ENCODE measurements at regions not wholly inside any gene's neighbourhood (a gene's known extent, or its start where the extent isn't known, plus 50 kb on each side); places are given as distances from the start of the nearest gene placed in this dataset.

DNA sequence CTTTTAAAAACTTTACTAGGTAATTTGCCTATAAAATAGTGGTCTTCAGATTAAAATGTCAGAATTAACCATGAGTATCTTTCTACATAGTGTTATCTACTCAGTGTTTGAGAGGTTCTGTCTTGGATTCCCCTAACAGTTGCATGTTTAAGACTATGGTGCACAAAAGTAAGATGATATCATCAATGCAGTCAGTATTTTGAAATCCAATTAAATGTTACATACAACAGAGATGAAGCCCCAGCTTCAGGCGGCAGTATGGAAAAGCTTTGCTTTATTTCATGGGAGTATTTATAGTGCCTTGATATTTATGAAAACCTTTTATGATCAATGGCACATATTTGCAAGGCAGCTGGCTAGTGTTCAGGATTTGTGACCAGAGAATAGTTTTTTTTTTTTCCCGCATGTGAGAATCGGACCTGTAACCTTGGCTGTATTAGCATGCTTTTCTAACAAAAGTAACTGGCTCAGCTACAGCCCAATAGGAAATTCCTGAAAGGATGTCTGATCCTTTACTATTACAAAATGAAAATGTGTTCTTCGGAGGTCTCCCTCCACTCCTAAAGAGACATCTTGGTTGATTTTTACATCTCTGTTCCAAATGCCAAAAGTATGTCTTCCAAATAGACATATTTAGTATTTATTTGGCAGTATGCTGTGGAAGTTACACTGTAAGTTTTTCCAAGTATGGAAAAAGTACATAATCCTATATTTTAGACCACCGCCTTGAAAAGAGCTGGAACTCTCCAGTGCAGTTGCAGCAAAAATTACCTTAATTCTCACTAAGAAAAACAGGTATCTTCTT, 319.3 kb upstream of the UBE2E3 start:
- DNase-seq (ENCODE audit: low spot score), result no peak

DNA sequence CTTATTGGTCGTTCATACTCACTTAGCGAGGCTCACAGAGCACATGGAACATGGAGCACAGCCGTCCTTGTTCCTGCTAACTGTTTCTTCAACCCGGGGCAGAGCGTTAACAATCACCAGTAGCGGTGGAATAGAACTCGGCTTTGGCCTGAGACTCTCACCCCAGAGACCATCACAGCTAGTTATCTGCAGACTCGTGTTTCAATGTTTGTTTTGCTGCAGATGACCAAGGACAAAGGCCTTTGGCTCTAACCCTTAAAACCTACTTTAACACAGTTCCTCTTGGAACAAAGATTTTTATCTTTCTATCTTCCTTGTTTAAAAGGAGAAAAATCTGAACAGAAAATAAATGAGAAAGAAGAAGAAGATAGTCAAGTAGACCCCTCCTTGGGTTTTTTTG, 320.2 kb upstream of the UBE2E3 start:
- DNase-seq (ENCODE audit: low spot score), result no peak

GRCh38 chr2:180657054-180657453, 323.4 kb upstream of the UBE2E3 start:
- DNase-seq (ENCODE audit: low spot score), result no peak

GRCh38 chr2:180656455-180656847, 324.0 kb upstream of the UBE2E3 start:
- DNase-seq (ENCODE audit: low spot score), result no peak

- no peak for DNase-seq (ENCODE audit: low spot score)
Observed at GRCh38 chr2:180655842-180656454, 324.5 kb upstream of the UBE2E3 start.

GRCh38 chr2:180655393-180655792, 325.0 kb upstream of the UBE2E3 start:
- DNase-seq (ENCODE audit: low spot score), result no peak

DNA sequence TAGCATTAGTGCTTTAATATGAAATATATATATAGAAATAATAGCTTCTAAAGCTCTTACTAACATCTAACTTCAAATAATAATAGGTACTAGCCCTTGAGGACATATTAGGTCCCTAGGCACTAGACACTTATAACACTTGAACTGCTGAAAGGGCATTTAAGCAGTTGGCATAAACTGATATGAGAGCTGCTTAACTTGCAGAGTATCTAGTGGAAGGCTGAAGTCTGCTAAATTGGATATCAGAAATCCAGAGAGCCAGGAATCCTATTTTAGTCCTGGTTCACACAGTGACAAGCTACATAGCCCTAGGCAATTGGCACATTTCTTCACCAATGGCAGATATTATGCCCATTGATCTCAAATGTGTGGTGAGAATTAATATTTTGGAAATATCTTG, 326.9 kb upstream of the UBE2E3 start:
- no peak for DNase-seq (ENCODE audit: low spot score)

DNA sequence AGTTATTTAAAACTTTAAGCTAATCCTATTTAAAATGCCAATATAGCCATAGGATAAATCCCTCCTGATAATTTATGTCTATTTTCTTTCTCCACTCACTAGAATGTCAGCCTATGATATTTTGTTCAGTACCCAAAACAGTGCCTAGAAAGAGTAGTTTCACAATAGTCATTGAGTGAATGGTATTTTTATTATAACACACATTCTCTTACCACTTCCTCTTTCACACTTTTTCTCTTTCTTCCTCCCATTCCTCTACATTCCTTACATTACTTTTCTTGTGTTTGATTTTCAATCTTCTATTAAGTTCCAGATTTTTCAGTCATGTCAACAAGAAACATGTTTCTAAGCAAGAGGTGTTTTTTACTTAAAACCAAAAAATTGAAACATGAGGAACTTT, 327.6 kb upstream of the UBE2E3 start:
- no peak for DNase-seq (ENCODE audit: low spot score)

DNA sequence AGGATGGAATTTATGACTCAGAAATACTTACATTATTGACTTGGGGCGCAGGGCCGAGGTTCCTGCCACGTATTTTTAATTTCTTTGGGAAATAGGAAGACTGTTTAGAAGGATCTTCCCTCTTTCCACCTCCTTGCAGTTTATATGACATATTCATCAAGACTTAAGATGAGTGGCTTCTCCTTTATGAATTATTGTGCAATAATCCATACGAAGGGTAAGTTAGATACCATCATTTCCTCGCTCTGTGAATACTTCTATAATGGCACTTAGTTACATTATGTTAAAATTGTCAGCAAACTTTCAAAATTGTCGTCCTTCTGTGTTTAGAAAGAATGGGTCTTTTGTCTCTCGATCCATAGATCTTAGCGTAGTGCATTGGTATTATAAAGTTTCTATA, 328.8 kb upstream of the UBE2E3 start:
- no peak for DNase-seq (ENCODE audit: low spot score)

GRCh38 chr2:180647621-180648020, 332.8 kb upstream of the UBE2E3 start:
- DNase-seq (ENCODE audit: low spot score), result no peak

DNA sequence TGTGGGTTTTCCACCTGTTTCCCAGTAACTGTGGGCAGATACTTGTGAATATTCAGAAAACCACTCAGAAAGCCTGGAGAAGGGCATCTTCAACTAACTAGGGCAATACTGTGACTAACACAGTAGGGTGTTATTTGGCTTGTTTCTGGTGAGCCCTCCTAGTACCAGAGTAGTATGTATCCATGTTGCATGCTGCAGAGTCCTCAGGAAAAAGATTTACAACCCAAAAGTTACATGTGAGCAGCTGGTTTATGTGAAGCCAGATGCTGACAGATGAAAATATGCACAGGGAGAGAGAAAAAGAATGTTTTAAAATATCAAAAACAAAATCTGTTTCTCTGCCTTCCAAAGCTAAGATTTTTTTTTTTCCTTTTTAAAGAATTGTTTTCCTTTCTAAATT, 333.2 kb upstream of the UBE2E3 start:
- DNase-seq (ENCODE audit: low spot score), result no peak

DNA sequence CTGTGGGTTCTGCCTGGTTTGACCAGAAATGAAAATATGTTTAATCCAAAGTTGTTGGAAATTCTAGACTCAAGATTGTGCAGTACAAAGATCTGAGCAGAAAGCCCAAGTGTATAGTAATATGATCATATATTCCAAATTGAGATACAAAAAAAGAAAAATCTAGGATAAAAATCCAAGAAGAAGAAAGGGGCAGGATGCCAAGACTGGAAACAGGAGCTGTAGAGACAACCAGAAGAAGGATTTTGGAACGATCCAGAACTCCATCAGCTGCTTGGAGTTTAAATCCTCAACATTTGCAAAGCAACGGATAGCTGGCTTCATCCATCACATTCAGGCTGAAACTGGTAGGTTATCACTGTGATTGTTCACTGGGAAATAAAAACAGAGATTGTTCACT, 333.6 kb upstream of the UBE2E3 start:
- DNase-seq (ENCODE audit: low spot score), result no peak

- no peak for DNase-seq (ENCODE audit: low spot score)
Observed at GRCh38 chr2:180644709-180645108, 335.7 kb upstream of the UBE2E3 start.

GRCh38 chr2:180630756-180631155, 349.6 kb upstream of the UBE2E3 start:
- no peak for DNase-seq (ENCODE audit: low spot score)

DNA sequence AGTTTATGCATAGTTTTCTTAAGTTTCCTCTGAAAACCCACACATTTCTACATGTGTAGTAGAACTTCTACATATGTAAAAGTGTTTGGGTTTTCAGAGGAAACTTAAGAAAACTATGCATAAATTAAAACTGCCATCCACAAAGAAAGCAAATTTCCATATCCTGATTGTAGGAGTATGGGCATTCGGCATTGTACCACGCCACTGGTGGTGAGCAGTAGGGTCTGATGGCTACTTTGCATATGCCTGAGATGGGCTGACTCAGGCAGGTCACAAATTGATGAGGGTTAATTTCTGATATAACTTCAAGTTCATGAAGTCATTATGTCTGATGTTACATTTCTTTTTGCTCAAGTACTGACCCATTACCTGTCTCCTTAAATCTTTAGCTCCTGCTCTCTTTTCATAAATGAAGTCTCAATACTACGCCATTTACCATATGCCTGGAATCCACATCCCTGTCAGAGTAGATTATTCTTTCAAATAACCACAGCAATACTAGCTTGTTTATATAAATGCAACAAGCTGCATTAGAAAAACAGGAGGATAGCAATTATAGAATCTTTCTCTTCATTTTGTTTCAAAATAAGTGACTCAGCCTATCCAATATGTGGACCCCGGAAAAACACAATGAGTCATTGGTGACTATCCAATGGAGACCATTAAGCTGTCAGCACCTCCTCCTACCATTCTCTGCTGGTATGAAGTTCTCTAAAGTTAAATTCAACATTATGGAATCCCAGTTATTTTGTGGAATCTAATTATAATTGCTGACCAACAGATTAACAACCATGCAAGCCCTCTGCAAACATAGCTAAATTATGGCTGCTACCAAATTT, 355.2 kb upstream of the UBE2E3 start:
- no peak for DNase-seq (ENCODE audit: low spot score)

DNA sequence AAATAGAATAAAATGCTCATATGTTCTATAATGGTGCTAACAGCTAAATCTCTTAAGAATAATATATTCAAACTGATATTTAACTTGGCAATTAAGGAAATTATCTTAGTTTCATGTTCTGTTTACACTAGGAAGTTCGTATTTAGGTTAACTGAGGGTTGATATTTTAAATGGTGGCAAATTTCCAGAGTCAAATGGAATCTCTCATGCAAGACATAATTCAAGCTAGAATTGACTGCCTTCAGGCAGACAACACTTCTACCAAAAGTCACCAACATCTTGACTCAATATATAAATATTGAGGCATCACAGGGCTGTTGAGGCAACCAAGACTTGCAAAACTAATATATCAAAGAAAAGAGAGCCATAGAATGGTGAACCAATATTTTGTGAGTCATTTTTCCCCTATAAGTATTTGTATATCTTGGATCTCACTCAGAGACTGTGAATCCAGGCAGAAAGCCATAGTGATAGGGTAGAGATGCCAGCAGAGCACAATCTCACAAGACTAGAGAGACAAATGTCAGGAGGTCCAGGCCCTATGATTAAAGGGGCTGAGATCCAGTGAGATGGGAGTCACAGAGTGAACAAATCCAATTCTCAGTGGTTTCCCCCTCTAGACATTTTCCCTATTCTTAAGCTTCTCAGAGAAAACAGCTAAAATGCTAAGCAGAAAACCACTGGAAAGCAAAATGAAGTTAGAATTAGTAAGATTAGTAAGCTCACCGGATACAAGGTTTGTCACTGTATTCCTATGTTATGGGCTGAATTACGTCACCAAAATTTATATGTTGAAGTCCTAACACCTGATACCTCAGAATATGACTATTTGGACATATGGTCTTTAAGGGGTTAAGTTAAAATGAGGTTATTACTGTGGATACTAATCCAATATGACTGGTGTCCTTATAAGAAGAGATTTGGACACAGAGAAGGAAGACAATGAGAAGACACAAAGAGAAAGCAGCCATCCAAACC, 358.2 kb upstream of the UBE2E3 start:
- DNase-seq (ENCODE audit: low spot score), result no peak

DNA sequence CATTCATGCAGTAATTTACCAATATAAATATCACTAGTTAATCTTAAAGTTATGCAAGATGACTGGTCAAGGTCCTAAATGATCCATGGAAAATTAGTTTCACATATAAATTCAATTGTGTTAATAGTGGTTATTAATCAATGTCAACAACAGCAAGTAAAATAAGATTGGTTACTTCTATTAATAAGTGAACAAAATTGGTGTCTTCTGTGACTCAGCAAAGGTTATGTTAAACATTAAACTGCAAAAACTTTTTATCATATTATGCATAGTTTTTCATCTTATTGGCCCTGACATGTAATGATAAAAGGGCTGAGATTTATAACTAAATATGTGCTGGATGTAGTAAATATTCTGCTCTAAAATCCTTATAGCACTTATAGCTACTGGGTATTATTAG, 359.0 kb upstream of the UBE2E3 start:
- DNase-seq (ENCODE audit: low spot score), result no peak

GRCh38 chr2:180618570-180618969, 361.8 kb upstream of the UBE2E3 start:
- DNase-seq (ENCODE audit: low spot score), result no peak

DNA sequence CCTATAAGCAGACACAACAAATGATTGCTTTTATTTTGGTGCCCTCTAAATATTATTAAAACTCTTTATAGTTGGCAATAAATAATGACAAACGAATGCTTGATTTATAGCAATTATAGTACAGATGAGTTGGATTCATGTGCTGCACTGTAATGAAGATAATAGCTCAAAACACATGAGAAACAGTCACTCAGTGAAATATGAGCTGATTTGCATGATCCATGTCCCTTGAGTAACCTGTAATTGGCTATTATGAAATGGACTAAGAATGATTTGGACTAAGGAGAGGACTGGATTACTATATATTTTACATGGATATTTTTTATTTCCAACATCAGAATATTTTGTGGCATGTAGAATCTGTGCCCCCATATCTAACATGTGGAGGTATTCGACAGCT, 365.6 kb upstream of the UBE2E3 start:
- no peak for DNase-seq (ENCODE audit: low spot score)

GRCh38 chr2:180609626-180610340, 370.6 kb upstream of the UBE2E3 start:
- no peak for DNase-seq (ENCODE audit: low spot score)

GRCh38 chr2:180607514-180608049, 372.8 kb upstream of the UBE2E3 start:
- no peak for DNase-seq (ENCODE audit: low spot score)
